A549 (cell line): ENCODE measurements at regions not wholly inside any gene's neighbourhood (a gene's known extent, or its start where the extent isn't known, plus 50 kb on each side); places are given as distances from the start of the nearest gene placed in this dataset.

Source experiments
- CTCF ChIP-seq: fragments of >200 bp; sonication (Bioruptor Twin); formaldehyde crosslinking; IDR thresholded peaks from 3 replicates; pipeline ENCODE4 v1.5.1; 2016
- HDAC2 ChIP-seq: fragments of 200-600 bp; sonication (generic); IDR thresholded peaks from 2 replicates; pipeline ENCODE4 v1.6.1; 2016
- RAD21 ChIP-seq, 2 experiments: fragments of >200 bp in 1 of 2; sonication (Bioruptor Twin) in 1 of 2; formaldehyde crosslinking in 1 of 2; IDR thresholded peaks in 1 of 2; conservative IDR thresholded peaks in 1 of 2; 2 replicates in 1 of 2; 3 replicates in 1 of 2; pipeline ENCODE4 v1.6.1; 2012 to 2018; ENCODE audit warnings: inconsistent platforms in 1 of 2

- TF ChIP-seq CTCF: no peak
- no peak for TF ChIP-seq RAD21 (conservative IDR thresholded peaks at IDR 0.05 in 1 of 2, IDR thresholded peaks at IDR 0.05 in 1 of 2)
- TF ChIP-seq HDAC2: no peak
Measured at GRCh38 chr7:13308423-13308822, 621.0 kb downstream of the ARL4A start.
